Endothelial cell of umbilical vein (primary cell): ENCODE measurements at regions not wholly inside any gene's neighbourhood (a gene's known extent, or its start where the extent isn't known, plus 50 kb on each side); places are given as distances from the start of the nearest gene placed in this dataset.

Source experiments
- BruUV-seq: library from RNA; stranded (reverse); fragments of 400-500 nt; replicated peaks from 2 replicates; lab custom pipeline; 2021; lab: Mats Ljungman, UMichigan
- CTCF ChIA-PET: fragments of 300-600, 350-600 bp; sonication (Branson Sonifier 250); formaldehyde crosslinking; loops from one replicate; lab custom pipeline; 2021; ENCODE audit warnings: antibody characterized with exemption, inconsistent platforms; lab: Charles Lee
- POLR2A ChIA-PET: fragments of 300-600, 350-600 bp; sonication (Branson Sonifier 250); formaldehyde crosslinking; loops from one replicate; lab custom pipeline; 2021; ENCODE audit warnings: antibody characterized with exemption, inconsistent platforms; lab: Charles Lee
- DNase-seq: peaks from one replicate; pipeline ENCODE4 v3.0.0-alpha.2; 2011; ENCODE audit warnings: low read depth, low spot score
- FAIRE-seq: peaks from 2 replicates; lab custom pipeline; 2011; peaks lifted over from hg19 to GRCh38; lab: Jason Lieb, UNC
- H2AFZ ChIP-seq: 2 replicates; pipeline ENCODE4 v1.6.0; 2012; ENCODE audit warnings: low read depth, low read length, control low read depth, inconsistent platforms
- H3K27ac ChIP-seq: 2 replicates; pipeline ENCODE4 v1.5.1; 2011; ENCODE audit warnings: low read depth, mild to moderate bottlenecking, control low read depth, low read length, moderate library complexity; ENCODE audit not compliant: insufficient read depth
- H3K27me3 ChIP-seq, 2 experiments: 2 replicates each; pipeline versions ENCODE4 v1.6.0 to v1.6.1; 2011; ENCODE audit warnings: low read length in 2 of 2, mixed read lengths in 1 of 2; ENCODE audit not compliant: control insufficient read depth in 2 of 2, insufficient read depth in 2 of 2
- H3K36me3 ChIP-seq, 2 experiments: 2 replicates in 1 of 2; 3 replicates in 1 of 2; pipeline ENCODE4 v1.5.1; 2011; ENCODE audit warnings: low read length in 2 of 2, mild to moderate bottlenecking in 1 of 2, moderate library complexity in 1 of 2; ENCODE audit not compliant: control insufficient read depth in 2 of 2, insufficient read depth in 2 of 2; ENCODE audit errors: extremely low read depth in 1 of 2
- H3K4me1 ChIP-seq: 3 replicates; pipeline ENCODE4 v1.5.1; 2011; ENCODE audit warnings: mild to moderate bottlenecking, low read length; ENCODE audit not compliant: control insufficient read depth, insufficient read depth; ENCODE audit errors: extremely low read depth
- H3K4me2 ChIP-seq: 2 replicates; pipeline ENCODE4 v1.6.1; 2011; ENCODE audit warnings: low read length, control low read depth, mixed read lengths; ENCODE audit not compliant: insufficient read depth
- H3K4me3 ChIP-seq, 3 experiments: fragments of 200-600 bp in 1 of 3; sonication (generic), shearing (Covaris generic) in 1 of 3; replicated peaks in 1 of 3; 2 replicates each; pipeline ENCODE4 v1.5.1; 2011 to 2016; ENCODE audit warnings: control low read depth in 3 of 3, low read length in 3 of 3, mild to moderate bottlenecking in 2 of 3, inconsistent platforms in 1 of 3, low read depth in 1 of 3, moderate library complexity in 1 of 3; ENCODE audit not compliant: insufficient read depth in 1 of 3
- H3K79me2 ChIP-seq: 2 replicates; pipeline ENCODE4 v1.6.0; 2012; ENCODE audit warnings: low read length, inconsistent platforms; ENCODE audit not compliant: control insufficient read depth, insufficient read depth
- H3K9ac ChIP-seq: replicated peaks from 2 replicates; pipeline ENCODE3; 2011; ENCODE audit warnings: low read length, control low read depth; ENCODE audit not compliant: insufficient read depth; ENCODE audit errors: extremely low read depth
- H3K9me1 ChIP-seq: replicated peaks from 3 replicates; pipeline ENCODE4 v1.6.0; 2011; ENCODE audit warnings: mild to moderate bottlenecking, low read length; ENCODE audit not compliant: control insufficient read depth, insufficient read depth; ENCODE audit errors: extremely low read depth
- H3K9me3 ChIP-seq: replicated peaks from 2 replicates; pipeline ENCODE4 v1.5.1; 2012; ENCODE audit warnings: low read length, inconsistent platforms; ENCODE audit not compliant: control insufficient read depth, insufficient read depth
- H4K20me1 ChIP-seq: replicated peaks from 2 replicates; pipeline ENCODE3; 2011; ENCODE audit warnings: mild to moderate bottlenecking, low read length; ENCODE audit not compliant: control insufficient read depth, insufficient read depth; ENCODE audit errors: extremely low read depth
- CTCF ChIP-seq, 2 donors: IDR thresholded peaks; 1 replicate in 1 of 2; 2 replicates in 1 of 2; pipeline ENCODE4 v1.5.1; 2011; ENCODE audit warnings: low read length in 2 of 2, mild to moderate bottlenecking in 2 of 2, moderate library complexity in 2 of 2, control low read depth in 1 of 2, inconsistent platforms in 1 of 2, low read depth in 1 of 2; ENCODE audit not compliant: insufficient read depth in 1 of 2; ENCODE audit errors: extremely low read depth in 1 of 2
- EZH2 ChIP-seq: IDR thresholded peaks from 2 replicates; pipeline ENCODE4 v1.6.1; 2012; ENCODE audit warnings: borderline replicate concordance, low read depth, mild to moderate bottlenecking, moderate library complexity, low read length, inconsistent platforms; ENCODE audit not compliant: severe bottlenecking
- FOS ChIP-seq: IDR thresholded peaks from 2 replicates; pipeline ENCODE4 v1.6.1; 2011; ENCODE audit warnings: mild to moderate bottlenecking, low read length, moderate library complexity, borderline replicate concordance; ENCODE audit not compliant: insufficient read depth
- GATA2 ChIP-seq: IDR thresholded peaks from 2 replicates; pipeline ENCODE4 v1.7.0; 2011; ENCODE audit warnings: low read depth, mild to moderate bottlenecking, moderate library complexity, mixed read lengths, low read length; ENCODE audit not compliant: insufficient read length, insufficient read depth
- JUN ChIP-seq: IDR thresholded peaks from 2 replicates; pipeline ENCODE4 v1.6.1; 2011; ENCODE audit warnings: borderline replicate concordance, low read depth; ENCODE audit not compliant: insufficient read length, insufficient read depth
- MYC ChIP-seq: IDR thresholded peaks from one replicate; pipeline ENCODE4 v1.6.1; 2011; ENCODE audit warnings: mild to moderate bottlenecking, low read depth, low read length
- POLR2A ChIP-seq: IDR thresholded peaks from 2 replicates; pipeline ENCODE4 v1.6.1; 2012; ENCODE audit warnings: low read depth, mild to moderate bottlenecking, control low read depth, low read length
- POLR2AphosphoS5 ChIP-seq: IDR thresholded peaks from 2 replicates; pipeline ENCODE4 v1.6.1; 2012; ENCODE audit warnings: low read depth, mild to moderate bottlenecking, control low read depth, low read length, moderate library complexity; ENCODE audit not compliant: insufficient read depth
- dilution Hi-C: fragments of 300-500 bp; cut with MboI; formaldehyde crosslinking; loops from one replicate; pipeline ENCODE4 v1.15.0; 2019; ENCODE audit warnings: low sequenced_read_pairs; ENCODE audit not compliant: extremely low pct_ligation_motif_present
- intact Hi-C: fragments of 100-400 bp; cut with micrococcal nuclease; formaldehyde crosslinking; loops from one replicate; pipeline ENCODE4 v1.10.0; 2022
- TF ChIP-seq, protein P1 (sequence below): IDR thresholded peaks from 2 replicates; pipeline ENCODE4 v1.6.1; 2011; ENCODE audit not compliant: insufficient read depth, insufficient read length

- Histone ChIP-seq H3K9me1 (no peaks in the 10 kb centered on the region), H3K4me1 (no peaks in the 10 kb centered on the region), H3K36me3 (no peaks in the 10 kb centered on the region), H3K4me2 (no peak overlapping the region), H3K4me3 (no peak overlapping the region), H4K20me1 (no peaks in the 10 kb centered on the region), H3K9me3 (no peaks in the 10 kb centered on the region), H3K9ac (no peak overlapping the region), H3K79me2 (no peaks in the 10 kb centered on the region), H3K27ac (no peak overlapping the region), H3K27me3 (no peaks in the 10 kb centered on the region), H2AFZ (no peak overlapping the region)
- CTCF ChIA-PET: no interaction called here
- BruUV-seq: no TSS peak
- TF ChIP-seq MYC (no peak), JUN (no peak), POLR2AphosphoS5 (no peak), POLR2A (no peak), GATA2 (no peak), EZH2 (no peak), FOS (no peak), CTCF (IDR thresholded peaks at IDR 0.05; ENCODE audit: extremely low read depth in 1 of 2, insufficient read depth in 1 of 2, low read depth in 1 of 2, low read length in 2 of 2) (no peak)
- TF ChIP-seq, protein P1, sequence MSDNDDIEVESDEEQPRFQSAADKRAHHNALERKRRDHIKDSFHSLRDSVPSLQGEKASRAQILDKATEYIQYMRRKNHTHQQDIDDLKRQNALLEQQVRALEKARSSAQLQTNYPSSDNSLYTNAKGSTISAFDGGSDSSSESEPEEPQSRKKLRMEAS: no peak
- DNase-seq (no peak), FAIRE-seq (no peak)
- dilution Hi-C loops: no loop called here
- intact Hi-C loops: no loop called here
- POLR2A ChIA-PET: interaction anchor here (0.6 kb wide), 1 partner anchor 10 kb away, joined by 3 read pairs; no protein-coding TSS in a partner anchor
These were observed 66.3 kb upstream of the SORCS3 start for GRCh38 chr10:104574838-104575237.
